ENCODE measurements at regions not wholly inside any gene's neighbourhood (a gene's known extent, or its start where the extent isn't known, plus 50 kb on each side); places are given as distances from the start of the nearest gene placed in this dataset.

GRCh38 chr5:74169701-74170100, 470.8 kb downstream of the ENC1 start:
- peaks cover 7% of the 10 kb centered on the region for H3K4me1 ChIP-seq (ENCODE audit: control insufficient read depth, insufficient read depth, low read length)
- peak; percentile 36 for DNase-seq (ENCODE audit: low read depth)
- H3K4me3 ChIP-seq (ENCODE audit: low read length), result no peak overlapping the region
- H3K9me3 ChIP-seq (ENCODE audit: control insufficient read depth, low read length), result no peaks in the 10 kb centered on the region
- no peaks in the 10 kb centered on the region for H3K27me3 ChIP-seq (replicated peaks; ENCODE audit: control insufficient read depth, insufficient read depth, low read length)
- no peak overlapping the region for H3K9ac ChIP-seq (ENCODE audit: low read length)
- H3K36me3 ChIP-seq (ENCODE audit: control insufficient read depth, insufficient read depth, low read length, severe bottlenecking), result no peaks in the 10 kb centered on the region

- Histone ChIP-seq H3K36me3 (ENCODE audit: control insufficient read depth, insufficient read depth, low read length, severe bottlenecking) (no peaks in the 10 kb centered on the region), H3K4me1 (ENCODE audit: control insufficient read depth, insufficient read depth, low read length) (no peaks in the 10 kb centered on the region), H3K9me3 (ENCODE audit: control insufficient read depth, low read length) (no peaks in the 10 kb centered on the region), H3K4me3 (ENCODE audit: low read length) (no peak overlapping the region), H3K27me3 (replicated peaks; ENCODE audit: control insufficient read depth, insufficient read depth, low read length) (no peaks in the 10 kb centered on the region), H3K9ac (ENCODE audit: low read length) (no peak overlapping the region)
- DNase-seq (ENCODE audit: low read depth), result no peak
Observed at GRCh38 chr5:74167930-74168315, 472.6 kb downstream of the ENC1 start.

- no peaks in the 10 kb centered on the region for H3K9me3 ChIP-seq (ENCODE audit: control insufficient read depth, low read length)
- no peaks in the 10 kb centered on the region for H3K36me3 ChIP-seq (ENCODE audit: control insufficient read depth, insufficient read depth, low read length, severe bottlenecking)
- H3K4me3 ChIP-seq (ENCODE audit: low read length), result no peak overlapping the region
- no peak overlapping the region for H3K9ac ChIP-seq (ENCODE audit: low read length)
- no peaks in the 10 kb centered on the region for H3K27me3 ChIP-seq (replicated peaks; ENCODE audit: control insufficient read depth, insufficient read depth, low read length)
- H3K4me1 ChIP-seq (ENCODE audit: control insufficient read depth, insufficient read depth, low read length), result no peaks in the 10 kb centered on the region
- peak; percentile 82 for DNase-seq (ENCODE audit: low read depth)
Observed at GRCh38 chr5:74167206-74167929, 473.2 kb downstream of the ENC1 start.

- no peak overlapping the region for H3K9ac ChIP-seq (ENCODE audit: low read length)
- H3K4me1 ChIP-seq (ENCODE audit: control insufficient read depth, insufficient read depth, low read length), result no peaks in the 10 kb centered on the region
- H3K36me3 ChIP-seq (ENCODE audit: control insufficient read depth, insufficient read depth, low read length, severe bottlenecking), result no peaks in the 10 kb centered on the region
- H3K4me3 ChIP-seq (ENCODE audit: low read length), result no peak overlapping the region
- H3K27me3 ChIP-seq (replicated peaks; ENCODE audit: control insufficient read depth, insufficient read depth, low read length), result no peaks in the 10 kb centered on the region
- no peaks in the 10 kb centered on the region for H3K9me3 ChIP-seq (ENCODE audit: control insufficient read depth, low read length)
- DNase-seq (ENCODE audit: low read depth), result no peak
Observed at GRCh38 chr5:74166064-74166463, 474.5 kb downstream of the ENC1 start.

- H3K9ac ChIP-seq (ENCODE audit: low read length), result no peak overlapping the region
- DNase-seq (ENCODE audit: low read depth), result no peak
- no peaks in the 10 kb centered on the region for H3K36me3 ChIP-seq (ENCODE audit: control insufficient read depth, insufficient read depth, low read length, severe bottlenecking)
- no peaks in the 10 kb centered on the region for H3K9me3 ChIP-seq (ENCODE audit: control insufficient read depth, low read length)
- no peaks in the 10 kb centered on the region for H3K27me3 ChIP-seq (replicated peaks; ENCODE audit: control insufficient read depth, insufficient read depth, low read length)
- H3K4me3 ChIP-seq (ENCODE audit: low read length), result no peak overlapping the region
- no peaks in the 10 kb centered on the region for H3K4me1 ChIP-seq (ENCODE audit: control insufficient read depth, insufficient read depth, low read length)
Observed at GRCh38 chr5:74164725-74165235, 475.7 kb downstream of the ENC1 start.

- no peaks in the 10 kb centered on the region for H3K4me1 ChIP-seq (ENCODE audit: control insufficient read depth, insufficient read depth, low read length)
- H3K27me3 ChIP-seq (replicated peaks; ENCODE audit: control insufficient read depth, insufficient read depth, low read length), result no peaks in the 10 kb centered on the region
- no peak overlapping the region for H3K4me3 ChIP-seq (ENCODE audit: low read length)
- H3K36me3 ChIP-seq (ENCODE audit: control insufficient read depth, insufficient read depth, low read length, severe bottlenecking), result no peaks in the 10 kb centered on the region
- no peak overlapping the region for H3K9ac ChIP-seq (ENCODE audit: low read length)
- DNase-seq (ENCODE audit: low read depth), result no peak
- no peaks in the 10 kb centered on the region for H3K9me3 ChIP-seq (ENCODE audit: control insufficient read depth, low read length)
Observed at GRCh38 chr5:74162524-74162923, 478.0 kb downstream of the ENC1 start.

GRCh38 chr5:74161170-74161569, 479.4 kb downstream of the ENC1 start:
- H3K9ac ChIP-seq (ENCODE audit: low read length), result no peak overlapping the region
- no peaks in the 10 kb centered on the region for H3K9me3 ChIP-seq (ENCODE audit: control insufficient read depth, low read length)

GRCh38 chr5:74156728-74157383, 483.7 kb downstream of the ENC1 start:
- no peak overlapping the region for H3K4me3 ChIP-seq (ENCODE audit: low read length)
- no peak for DNase-seq (ENCODE audit: low read depth)
- H3K9me3 ChIP-seq (ENCODE audit: control insufficient read depth, low read length), result no peaks in the 10 kb centered on the region
- H3K4me1 ChIP-seq (ENCODE audit: control insufficient read depth, insufficient read depth, low read length), result peaks cover 3% of the 10 kb centered on the region
- no peak overlapping the region for H3K9ac ChIP-seq (ENCODE audit: low read length)
- H3K36me3 ChIP-seq (ENCODE audit: control insufficient read depth, insufficient read depth, low read length, severe bottlenecking), result no peaks in the 10 kb centered on the region
- no peaks in the 10 kb centered on the region for H3K27me3 ChIP-seq (replicated peaks; ENCODE audit: control insufficient read depth, insufficient read depth, low read length)

More at GRCh38 chr5:74161170-74161569, 479.4 kb downstream of the ENC1 start:
- Histone ChIP-seq H3K27me3 (replicated peaks; ENCODE audit: control insufficient read depth, insufficient read depth, low read length) (no peaks in the 10 kb centered on the region), H3K36me3 (ENCODE audit: control insufficient read depth, insufficient read depth, low read length, severe bottlenecking) (no peaks in the 10 kb centered on the region), H3K4me3 (ENCODE audit: low read length) (no peak overlapping the region), H3K4me1 (ENCODE audit: control insufficient read depth, insufficient read depth, low read length) (no peaks in the 10 kb centered on the region)
- DNase-seq (ENCODE audit: low read depth), result no peak

- Histone ChIP-seq H3K36me3 (ENCODE audit: control insufficient read depth, insufficient read depth, low read length, severe bottlenecking) (no peaks in the 10 kb centered on the region), H3K27me3 (replicated peaks; ENCODE audit: control insufficient read depth, insufficient read depth, low read length) (no peaks in the 10 kb centered on the region), H3K9me3 (ENCODE audit: control insufficient read depth, low read length) (no peaks in the 10 kb centered on the region), H3K9ac (ENCODE audit: low read length) (no peak overlapping the region), H3K4me1 (ENCODE audit: control insufficient read depth, insufficient read depth, low read length) (peaks cover 3% of the 10 kb centered on the region), H3K4me3 (ENCODE audit: low read length) (no peak overlapping the region)
- DNase-seq (ENCODE audit: low read depth), result no peak
Observed at GRCh38 chr5:74155501-74155900, 485.0 kb downstream of the ENC1 start.

GRCh38 chr5:74154526-74154925, 486.0 kb downstream of the ENC1 start:
- H3K4me1 ChIP-seq (ENCODE audit: control insufficient read depth, insufficient read depth, low read length), result peaks cover 3% of the 10 kb centered on the region
- no peaks in the 10 kb centered on the region for H3K27me3 ChIP-seq (replicated peaks; ENCODE audit: control insufficient read depth, insufficient read depth, low read length)
- H3K9ac ChIP-seq (ENCODE audit: low read length), result no peak overlapping the region
- no peak for DNase-seq (ENCODE audit: low read depth)
- H3K36me3 ChIP-seq (ENCODE audit: control insufficient read depth, insufficient read depth, low read length, severe bottlenecking), result no peaks in the 10 kb centered on the region
- H3K4me3 ChIP-seq (ENCODE audit: low read length), result no peak overlapping the region
- H3K9me3 ChIP-seq (ENCODE audit: control insufficient read depth, low read length), result no peaks in the 10 kb centered on the region

GRCh38 chr5:74153255-74153790, 487.2 kb downstream of the ENC1 start:
- no peaks in the 10 kb centered on the region for H3K36me3 ChIP-seq (ENCODE audit: control insufficient read depth, insufficient read depth, low read length, severe bottlenecking)
- H3K4me3 ChIP-seq (ENCODE audit: low read length), result no peak overlapping the region
- H3K9ac ChIP-seq (ENCODE audit: low read length), result no peak overlapping the region
- H3K9me3 ChIP-seq (ENCODE audit: control insufficient read depth, low read length), result no peaks in the 10 kb centered on the region
- peaks cover 3% of the 10 kb centered on the region for H3K4me1 ChIP-seq (ENCODE audit: control insufficient read depth, insufficient read depth, low read length)
- no peaks in the 10 kb centered on the region for H3K27me3 ChIP-seq (replicated peaks; ENCODE audit: control insufficient read depth, insufficient read depth, low read length)
- DNase-seq (ENCODE audit: low read depth), result no peak

Data from adipocyte (in vitro differentiated cells).